Naive B cell (primary cell): ENCODE measurements at regions not wholly inside any gene's neighbourhood (a gene's known extent, or its start where the extent isn't known, plus 50 kb on each side); places are given as distances from the start of the nearest gene placed in this dataset.

ENCODE experiments used
- ATAC-seq, 2 donors: fragments of 150-1000 bp; cut with Tn5 transposase; 2 replicates each; pipeline ENCODE4 v1.10.0; 2021; ENCODE audit warnings: low read depth in 2 of 2, mild to moderate bottlenecking in 2 of 2, moderate library complexity in 2 of 2
- DNase-seq: peaks from one replicate; pipeline ENCODE4 v3.0.0; 2022
- H3K27ac Mint-ChIP-seq, 6 donors: one replicate each; pipeline ENCODE4 v1.8.0; 2020 to 2022; ENCODE audit warnings: mild to moderate bottlenecking in 6 of 6, mixed read lengths in 6 of 6, moderate library complexity in 5 of 6, inconsistent platforms in 2 of 6
- H3K27me3 Mint-ChIP-seq, 3 donors: one replicate each; pipeline ENCODE4 v1.8.0; 2021 to 2022; ENCODE audit warnings: mixed read lengths in 3 of 3, mild to moderate bottlenecking in 1 of 3
- H3K36me3 Mint-ChIP-seq, 2 donors: one replicate each; pipeline ENCODE4 v1.8.0; 2020 to 2022; ENCODE audit warnings: mixed read lengths in 2 of 2, inconsistent platforms in 1 of 2, mild to moderate bottlenecking in 1 of 2
- H3K4me1 Mint-ChIP-seq, 3 donors: one replicate each; pipeline ENCODE4 v1.8.0; 2020 to 2022; ENCODE audit warnings: mixed read lengths in 3 of 3, inconsistent platforms in 1 of 3, mild to moderate bottlenecking in 1 of 3, moderate library complexity in 1 of 3
- H3K4me3 Mint-ChIP-seq, 8 donors: one replicate each; pipeline ENCODE4 v1.8.0; 2020 to 2022; ENCODE audit warnings: mild to moderate bottlenecking in 8 of 8, mixed read lengths in 8 of 8, moderate library complexity in 8 of 8, inconsistent platforms in 2 of 8
- H3K9me3 Mint-ChIP-seq, 7 donors: one replicate each; pipeline ENCODE4 v1.8.0; 2020 to 2022; ENCODE audit warnings: mixed read lengths in 7 of 7, mild to moderate bottlenecking in 5 of 7, inconsistent platforms in 2 of 7, moderate library complexity in 1 of 7

DNA sequence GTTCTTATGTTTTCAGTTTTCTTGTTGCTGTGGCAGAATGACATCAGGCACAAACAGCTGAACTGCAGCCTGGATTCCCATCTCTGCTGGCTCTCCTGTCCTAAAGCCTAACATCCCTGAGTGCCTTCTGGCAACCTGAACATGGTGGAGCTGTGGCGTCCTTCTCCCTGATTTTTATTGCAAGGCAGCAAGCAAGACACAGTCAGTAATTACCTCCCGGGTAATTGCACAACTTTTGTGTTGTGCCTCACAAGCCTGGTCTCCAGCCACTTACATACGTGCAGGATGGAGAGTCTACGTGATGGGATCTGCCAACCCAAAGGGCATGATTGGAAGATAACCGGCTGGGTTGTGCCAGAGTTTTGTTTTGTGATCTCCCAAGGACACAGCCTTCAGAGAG is 116.1 kb upstream of the PARD3 start:
- Mint-ChIP-seq H3K9me3 (peaks cover 0 to 5% (median 2%) of the 10 kb centered on the region in 7 donors), H3K36me3 (no peaks in the 10 kb centered on the region)
- ATAC-seq: no peak

DNA sequence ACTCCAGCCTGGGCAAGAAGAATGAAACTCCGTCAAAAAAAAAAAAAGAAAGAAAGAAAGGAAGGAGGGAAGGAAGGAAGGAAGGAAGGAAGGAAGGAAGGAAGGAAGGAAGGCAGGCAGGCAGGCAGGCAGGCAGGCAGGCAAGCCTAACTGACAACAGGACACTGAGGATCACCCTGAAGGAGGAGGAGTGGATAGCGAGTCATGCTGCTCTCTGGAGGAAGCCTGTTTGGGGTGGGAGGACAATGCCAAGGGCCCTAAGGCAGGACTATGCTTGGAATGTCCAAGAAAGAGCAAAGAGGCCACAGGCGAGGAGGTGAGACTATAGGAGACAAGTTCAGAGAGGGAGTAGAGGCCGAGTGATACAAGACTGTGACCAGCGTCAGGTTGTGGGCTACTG is 107.0 kb upstream of the PARD3 start:
- Mint-ChIP-seq H3K9me3 (peaks cover 0 to 38% (median 20%) of the 10 kb centered on the region in 7 donors), H3K27me3 (peaks cover 0 to 5% (median 0%) of the 10 kb centered on the region in 3 donors), H3K4me1 (no peaks in the 10 kb centered on the region), H3K4me3 (no peak overlapping the region), H3K27ac (no peak overlapping the region), H3K36me3 (peaks cover 0 to 11% of the 10 kb centered on the region in 2 donors)
- DNase-seq: no peak
- no peak for ATAC-seq

More for the DNA sequence above, 116.1 kb upstream of the PARD3 start:
- DNase-seq: no peak
- Mint-ChIP-seq H3K4me1 (peaks cover 0 to 4% (median 0%) of the 10 kb centered on the region in 3 donors), H3K27me3 (peaks cover 0 to 6% (median 0%) of the 10 kb centered on the region in 3 donors), H3K27ac (no peak overlapping the region), H3K4me3 (no peak overlapping the region)

DNA sequence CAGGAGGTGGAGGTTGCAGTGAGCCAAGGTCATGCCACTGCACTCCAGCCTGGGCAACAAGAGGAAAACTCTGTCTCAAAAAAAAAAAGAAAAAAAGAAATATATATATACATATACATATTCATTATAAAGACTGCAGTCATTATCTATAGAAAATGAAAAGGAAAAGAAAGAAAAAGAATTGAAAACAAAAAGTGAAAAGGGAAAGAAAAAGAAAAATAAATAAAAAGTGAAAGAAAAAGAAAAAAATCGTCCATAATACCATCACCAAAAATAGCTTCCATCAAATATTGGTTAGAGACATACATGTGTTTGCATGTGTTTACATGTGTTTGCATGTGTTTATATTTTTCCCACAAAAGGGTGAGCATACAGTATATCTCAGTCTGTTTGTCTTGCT is 105.5 kb upstream of the PARD3 start:
- Mint-ChIP-seq H3K9me3 (peaks cover 0 to 36% (median 20%) of the 10 kb centered on the region in 7 donors), H3K4me1 (no peaks in the 10 kb centered on the region), H3K27me3 (peaks cover 0 to 5% (median 3%) of the 10 kb centered on the region in 3 donors), H3K27ac (no peak overlapping the region), H3K36me3 (peaks cover 0 to 11% of the 10 kb centered on the region in 2 donors), H3K4me3 (no peak overlapping the region)
- no peak for DNase-seq
- ATAC-seq: no peak

DNA sequence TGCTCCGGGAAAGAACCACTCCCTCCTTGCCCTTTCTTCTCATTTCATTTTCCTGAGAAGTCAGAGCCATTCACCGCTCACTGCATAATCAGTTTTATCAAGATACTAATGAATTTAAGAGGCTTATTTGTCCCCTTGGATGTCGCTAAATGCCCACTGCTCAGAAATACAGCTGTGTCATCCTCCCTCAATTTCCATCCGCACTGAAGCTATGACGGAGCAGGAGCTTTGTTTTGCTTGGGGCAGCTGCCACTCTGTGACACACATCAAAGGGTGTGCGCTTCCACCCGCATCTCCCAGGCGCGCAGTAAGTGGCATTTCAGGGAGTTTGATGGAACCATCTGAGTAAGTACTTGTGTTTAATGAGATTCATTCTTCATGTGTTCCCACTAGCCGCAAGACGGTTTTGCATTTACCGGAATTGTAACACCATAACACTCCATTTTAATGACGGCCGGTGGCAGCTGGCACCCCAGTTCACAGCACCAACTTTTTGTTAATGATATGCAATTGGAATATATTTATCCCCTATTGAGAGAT is 103.8 kb upstream of the PARD3 start:
- peaks cover 0 to 19% (median 7%) of the 10 kb centered on the region in 7 donors for H3K9me3 Mint-ChIP-seq
- DNase-seq: no peak
- ATAC-seq: no peak
- peak overlapping the region in 1 of 8 donors; percentile 66 for H3K4me3 Mint-ChIP-seq
- no peaks in the 10 kb centered on the region for H3K36me3 Mint-ChIP-seq
- H3K4me1 Mint-ChIP-seq: no peaks in the 10 kb centered on the region
- H3K27me3 Mint-ChIP-seq: peaks cover 0 to 5% (median 3%) of the 10 kb centered on the region in 3 donors
- no peak overlapping the region for H3K27ac Mint-ChIP-seq

DNA sequence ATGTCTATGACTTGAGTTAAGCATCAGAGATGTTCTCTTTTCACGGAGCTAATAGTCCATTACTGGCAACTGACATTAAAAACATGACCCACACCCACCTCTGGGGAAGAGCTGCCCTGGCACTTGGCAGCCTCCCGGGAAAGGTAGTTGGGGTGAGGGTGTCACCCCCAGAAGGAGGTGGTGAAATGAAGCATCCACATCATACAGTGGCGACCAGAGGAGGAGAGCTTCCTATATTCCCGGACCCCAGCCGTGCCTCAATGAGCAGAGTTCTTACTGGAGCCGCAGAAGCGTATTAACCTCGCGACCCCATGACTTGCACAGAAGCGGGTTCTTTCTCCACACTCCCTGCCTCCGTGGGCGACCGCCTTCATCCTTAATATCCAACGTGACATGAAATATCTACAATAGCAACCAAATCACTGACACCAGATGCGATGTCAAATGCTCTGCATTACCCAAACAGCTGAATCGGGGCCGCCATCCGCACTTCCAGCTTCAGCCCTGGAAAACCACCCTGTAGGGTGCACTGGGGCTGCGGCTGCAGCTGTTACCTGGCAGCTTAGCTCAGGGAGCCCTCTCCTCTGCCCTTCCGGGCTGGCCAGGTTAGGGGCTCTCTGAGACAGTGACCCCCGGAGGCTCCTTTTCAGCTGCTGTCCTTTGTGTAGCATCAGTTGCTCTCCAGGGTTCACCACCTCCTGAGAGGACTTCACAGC is 103.1 kb upstream of the PARD3 start:
- no peak for DNase-seq
- peaks cover 0 to 13% (median 6%) of the 10 kb centered on the region in 7 donors for H3K9me3 Mint-ChIP-seq
- no peak overlapping the region for H3K27ac Mint-ChIP-seq
- no peaks in the 10 kb centered on the region for H3K4me1 Mint-ChIP-seq
- H3K27me3 Mint-ChIP-seq: peaks cover 0 to 5% (median 3%) of the 10 kb centered on the region in 3 donors
- H3K4me3 Mint-ChIP-seq: no peak overlapping the region
- no peaks in the 10 kb centered on the region for H3K36me3 Mint-ChIP-seq
- ATAC-seq: no peak

DNA sequence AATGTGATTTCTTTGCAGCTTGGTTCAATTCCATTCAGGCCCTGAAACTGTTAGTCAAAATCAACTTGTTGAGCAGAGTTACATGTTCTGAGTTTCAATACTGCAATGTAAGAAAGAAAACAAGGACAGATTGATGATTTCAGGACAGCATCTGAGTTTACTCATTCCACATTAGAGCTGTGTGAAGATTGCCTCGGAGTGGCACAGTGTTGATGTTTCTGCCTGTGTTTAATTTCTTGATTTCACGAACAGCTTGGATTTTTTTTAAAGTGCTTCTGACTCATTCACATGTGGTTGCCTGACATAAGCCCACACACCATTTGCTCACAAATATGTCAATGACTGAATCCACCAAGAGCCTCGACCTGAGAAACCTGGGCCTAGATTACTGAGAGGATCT is 101.2 kb upstream of the PARD3 start:
- Mint-ChIP-seq H3K27me3 (peaks cover 0 to 5% (median 3%) of the 10 kb centered on the region in 3 donors), H3K4me1 (no peaks in the 10 kb centered on the region), H3K36me3 (no peaks in the 10 kb centered on the region), H3K27ac (no peak overlapping the region), H3K9me3 (peaks cover 0 to 4% (median 0%) of the 10 kb centered on the region in 7 donors), H3K4me3 (no peak overlapping the region)
- DNase-seq: no peak
- ATAC-seq: no peak

DNA sequence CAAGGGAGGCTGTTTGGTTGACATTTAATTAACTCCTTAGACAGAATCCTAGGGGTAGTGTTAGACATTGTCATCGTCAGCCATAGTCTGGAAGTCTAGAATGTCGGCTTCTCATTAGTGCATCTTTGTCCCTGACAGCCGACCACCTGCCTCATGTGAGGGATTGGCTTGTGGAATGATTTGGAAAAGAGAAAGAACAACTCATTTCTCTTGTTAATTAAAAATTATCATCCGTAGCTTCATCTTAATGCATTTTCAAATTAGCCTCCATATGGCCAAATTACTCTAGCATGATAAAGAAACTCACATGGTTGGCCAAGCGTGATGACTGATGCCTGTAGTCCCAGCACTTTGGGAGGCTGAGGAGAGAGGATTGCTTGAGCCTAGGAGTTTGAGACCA is 97.7 kb upstream of the PARD3 start:
- Mint-ChIP-seq H3K9me3 (peaks cover 0 to 2% (median 0%) of the 10 kb centered on the region in 7 donors), H3K27me3 (peaks cover 0 to 3% (median 0%) of the 10 kb centered on the region in 3 donors), H3K27ac (no peak overlapping the region), H3K4me3 (no peak overlapping the region), H3K4me1 (no peaks in the 10 kb centered on the region), H3K36me3 (no peaks in the 10 kb centered on the region)
- no peak for DNase-seq
- no peak for ATAC-seq

DNA sequence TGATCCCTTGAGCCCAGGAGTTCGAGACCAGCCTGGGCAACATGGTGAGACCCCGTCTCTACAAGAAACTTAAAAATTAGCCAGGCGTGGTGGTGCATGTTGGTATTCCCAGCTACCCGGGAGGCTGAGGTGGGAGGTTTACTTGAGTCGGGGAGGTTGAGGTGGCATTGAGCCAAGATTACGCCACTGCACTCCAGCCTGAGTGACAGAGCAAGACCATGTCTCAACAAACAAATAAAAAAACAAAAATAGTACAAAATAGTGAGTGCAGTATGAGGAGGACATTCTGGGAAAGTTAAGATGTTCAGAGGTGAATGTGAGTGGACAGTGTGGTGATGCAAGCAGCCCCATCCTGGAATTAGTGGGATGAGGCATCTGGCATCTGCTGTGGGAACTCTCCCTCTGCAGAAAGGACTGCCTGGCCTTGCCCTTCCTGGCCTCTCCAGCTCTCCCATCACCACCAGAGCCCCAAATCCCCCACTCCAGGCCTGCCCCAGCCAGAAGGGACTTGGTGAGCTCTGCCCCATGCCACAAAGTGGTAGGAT is 96.6 kb upstream of the PARD3 start:
- H3K36me3 Mint-ChIP-seq: no peaks in the 10 kb centered on the region
- H3K27me3 Mint-ChIP-seq: peaks cover 0 to under 1% (median 0%) of the 10 kb centered on the region in 3 donors
- H3K4me1 Mint-ChIP-seq: no peaks in the 10 kb centered on the region
- peak overlapping the region in 1 of 6 donors; percentile 20 for H3K27ac Mint-ChIP-seq
- no peak overlapping the region for H3K4me3 Mint-ChIP-seq
- peaks cover 0 to 2% (median 0%) of the 10 kb centered on the region in 7 donors for H3K9me3 Mint-ChIP-seq
- DNase-seq (no peak), ATAC-seq (no peak)

DNA sequence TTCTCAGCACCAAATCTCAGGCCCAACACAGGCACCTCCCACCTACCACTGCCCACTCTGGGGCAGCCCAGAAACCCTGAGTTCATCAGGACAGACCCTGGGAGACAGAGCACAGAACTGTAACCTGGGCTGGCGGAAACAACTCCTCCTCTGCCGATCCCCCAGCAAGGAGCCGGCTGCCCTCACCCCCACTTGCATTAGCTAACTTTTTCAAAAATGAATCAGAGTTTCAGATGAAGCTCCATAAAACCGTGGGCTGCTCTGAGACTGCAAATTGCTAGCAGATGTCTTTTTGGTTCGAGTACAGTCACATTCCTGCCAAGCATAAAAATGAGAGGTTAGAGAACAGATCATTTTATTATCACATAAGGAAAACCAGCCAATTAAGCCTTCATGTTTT is 93.4 kb upstream of the PARD3 start:
- Mint-ChIP-seq H3K36me3 (no peaks in the 10 kb centered on the region), H3K27ac (no peak overlapping the region), H3K4me3 (no peak overlapping the region), H3K27me3 (no peaks in the 10 kb centered on the region), H3K9me3 (peaks cover 0 to 2% (median 0%) of the 10 kb centered on the region in 7 donors), H3K4me1 (no peaks in the 10 kb centered on the region)
- ATAC-seq (no peak), DNase-seq (no peak)

DNA sequence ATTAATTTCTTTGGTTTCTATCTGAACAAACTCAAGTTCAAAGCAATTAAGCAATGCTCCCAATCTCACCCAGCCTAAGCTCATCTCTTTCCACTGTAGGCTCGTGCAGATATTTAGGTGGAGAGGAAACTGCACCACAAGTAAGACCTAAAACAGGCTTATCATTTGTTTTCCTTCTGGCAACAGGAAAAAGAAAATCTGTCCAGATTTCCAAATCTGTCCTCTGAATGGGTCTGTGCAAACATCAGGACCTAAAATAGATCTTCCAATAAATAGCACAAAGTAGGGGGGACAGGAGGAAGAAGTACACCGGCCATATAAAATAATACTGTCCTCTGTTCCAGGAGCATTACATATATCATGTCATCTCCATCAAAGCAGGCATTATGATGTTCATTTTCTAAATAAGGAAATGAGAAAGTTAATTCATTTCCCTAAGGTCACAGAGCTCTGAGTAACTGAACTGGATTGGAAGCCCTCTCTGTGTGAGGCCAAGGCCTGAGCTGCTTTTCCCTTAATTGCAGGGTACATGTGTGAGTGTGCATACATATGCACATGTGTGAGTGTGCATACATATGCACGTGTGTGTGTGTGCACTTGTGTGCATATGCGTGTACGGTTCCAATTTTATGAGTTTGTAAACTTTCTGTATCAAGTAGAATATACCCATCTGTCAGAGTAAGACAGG is 92.8 kb upstream of the PARD3 start:
- Mint-ChIP-seq H3K27ac (no peak overlapping the region), H3K36me3 (no peaks in the 10 kb centered on the region), H3K27me3 (no peaks in the 10 kb centered on the region)

DNA sequence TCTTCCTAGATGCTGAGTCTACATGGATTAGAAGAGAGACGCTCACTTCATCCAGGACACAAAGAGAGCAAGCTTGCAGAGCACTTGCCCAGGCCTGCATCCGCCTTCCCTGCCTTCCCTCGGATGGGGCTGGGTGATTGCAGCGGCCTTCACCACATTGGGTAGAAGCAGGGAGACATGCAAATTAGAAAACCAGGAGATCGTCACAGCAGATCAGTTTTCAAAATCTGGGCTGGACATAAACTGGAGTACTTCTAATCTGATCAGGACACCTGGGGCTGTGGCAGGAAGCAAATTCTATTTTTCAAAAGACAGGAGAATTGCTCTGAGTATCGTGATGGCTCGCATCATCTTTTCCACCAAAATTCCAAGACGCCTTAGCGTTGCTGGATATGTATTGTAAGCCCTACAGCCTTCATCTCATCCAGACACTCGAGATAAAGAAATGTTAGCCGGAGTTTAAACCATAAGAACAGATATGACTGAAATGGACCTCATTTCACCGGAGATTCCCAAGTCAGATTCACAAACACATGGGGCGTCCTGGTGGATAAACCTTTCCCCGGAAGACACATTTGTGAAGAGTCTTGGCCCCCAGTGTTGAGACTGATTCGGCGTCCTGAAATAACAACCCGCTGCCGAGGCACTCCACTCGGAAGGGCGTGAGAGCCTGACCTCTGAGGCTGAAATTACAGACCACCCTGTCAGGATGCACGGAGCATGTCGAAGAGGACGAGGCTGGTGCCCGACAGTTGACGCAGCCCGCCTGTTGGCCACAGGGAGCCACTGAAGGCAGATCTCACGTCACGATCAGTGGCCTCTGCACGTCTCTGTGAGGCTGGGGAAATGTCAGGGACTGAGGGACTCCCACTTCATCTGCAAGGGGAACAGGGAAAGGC is 91.2 kb upstream of the PARD3 start:
- no peak for DNase-seq
- H3K9me3 Mint-ChIP-seq: no peaks in the 10 kb centered on the region
- ATAC-seq: no peak
- no peaks in the 10 kb centered on the region for H3K27me3 Mint-ChIP-seq
- no peak overlapping the region for H3K27ac Mint-ChIP-seq
- H3K4me3 Mint-ChIP-seq: no peak overlapping the region
- no peaks in the 10 kb centered on the region for H3K4me1 Mint-ChIP-seq
- no peaks in the 10 kb centered on the region for H3K36me3 Mint-ChIP-seq

More for the DNA sequence above, 92.8 kb upstream of the PARD3 start:
- Mint-ChIP-seq H3K9me3 (no peaks in the 10 kb centered on the region), H3K4me1 (no peaks in the 10 kb centered on the region), H3K4me3 (no peak overlapping the region)
- DNase-seq (no peak), ATAC-seq (no peak)

DNA sequence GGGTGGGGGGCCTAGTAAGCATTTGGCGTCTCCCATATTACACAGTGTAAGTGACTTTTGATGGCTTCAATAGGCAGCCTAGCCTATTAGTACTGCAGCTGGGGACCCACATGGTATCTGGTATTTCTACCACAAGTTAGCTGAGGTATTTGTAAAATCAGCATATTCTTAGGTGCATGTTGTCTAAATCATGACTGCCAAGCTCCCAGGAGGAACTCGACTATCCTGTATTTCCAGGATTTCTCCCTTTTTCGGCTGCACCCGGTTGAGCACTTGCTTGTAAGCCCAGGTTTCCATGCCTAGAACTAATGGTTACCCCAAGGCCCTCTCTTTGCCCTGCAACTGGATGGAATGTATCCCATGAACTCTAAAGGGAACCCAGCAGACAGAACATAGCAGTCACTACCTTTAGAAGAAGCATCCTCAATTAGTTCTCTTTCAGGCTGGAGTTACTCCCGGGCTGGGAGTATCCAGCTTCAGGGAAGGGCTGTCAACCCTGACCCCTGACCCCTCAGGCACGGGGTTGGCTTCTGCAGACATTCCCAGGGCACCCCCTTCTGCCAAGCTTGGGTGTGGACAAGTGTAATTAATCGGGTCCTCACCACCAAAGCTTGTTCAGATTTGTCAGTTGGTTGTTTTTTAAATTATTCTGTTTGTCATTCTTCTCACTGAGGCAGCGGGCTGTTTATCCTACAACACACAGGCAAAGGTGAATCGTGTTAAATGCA is 90.3 kb upstream of the PARD3 start:
- no peak overlapping the region for H3K27ac Mint-ChIP-seq
- no peaks in the 10 kb centered on the region for H3K27me3 Mint-ChIP-seq
- H3K4me1 Mint-ChIP-seq: no peaks in the 10 kb centered on the region
- ATAC-seq: no peak
- no peak overlapping the region for H3K4me3 Mint-ChIP-seq
- DNase-seq: no peak
- H3K9me3 Mint-ChIP-seq: no peaks in the 10 kb centered on the region
- no peaks in the 10 kb centered on the region for H3K36me3 Mint-ChIP-seq
